Erythroblast (primary cell): ENCODE measurements at regions not wholly inside any gene's neighbourhood (a gene's known extent, or its start where the extent isn't known, plus 50 kb on each side); places are given as distances from the start of the nearest gene placed in this dataset.
"Not testable (repeated sequence)": the region's sequence is repeated elsewhere in the genome, so short reads cannot be mapped to it uniquely, and the experiment has no call there.

Experiments used
- DNase-seq, 2 experiments: peaks; one replicate each; lab custom pipeline; 2025; lab: John Stamatoyannopoulos, UW
- GATA1 ChIP-seq: IDR thresholded peaks from 2 replicates; pipeline ENCODE4 v1.6.1; 2011; ENCODE audit warnings: low read depth, mild to moderate bottlenecking, control low read depth, low read length, moderate library complexity
- POLR2A ChIP-seq: IDR thresholded peaks from 2 replicates; pipeline ENCODE4 v1.6.1; 2011; ENCODE audit warnings: mild to moderate bottlenecking, low read length

DNA sequence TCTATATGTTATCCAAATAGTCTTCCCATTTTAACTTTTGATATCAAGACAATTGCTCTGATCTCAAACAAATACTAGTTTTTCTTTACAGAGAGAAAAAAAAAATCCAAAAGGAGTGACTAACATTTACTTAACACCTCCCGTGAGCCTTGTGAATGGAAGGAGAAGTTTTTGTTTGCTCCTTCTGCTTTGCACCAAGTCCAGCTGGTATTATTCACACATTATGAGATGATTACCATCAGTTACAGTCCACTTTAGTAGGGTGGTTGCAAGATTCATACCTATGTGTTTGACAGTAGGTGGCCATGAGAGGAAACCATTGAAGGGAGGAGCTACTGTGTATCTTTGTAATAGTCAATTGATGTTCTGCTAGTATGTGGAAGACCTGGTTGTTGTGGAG lies 443.4 kb upstream of the ZP4 start:
- TF ChIP-seq POLR2A (no peak), GATA1 (no peak)
- no peak for DNase-seq

DNA sequence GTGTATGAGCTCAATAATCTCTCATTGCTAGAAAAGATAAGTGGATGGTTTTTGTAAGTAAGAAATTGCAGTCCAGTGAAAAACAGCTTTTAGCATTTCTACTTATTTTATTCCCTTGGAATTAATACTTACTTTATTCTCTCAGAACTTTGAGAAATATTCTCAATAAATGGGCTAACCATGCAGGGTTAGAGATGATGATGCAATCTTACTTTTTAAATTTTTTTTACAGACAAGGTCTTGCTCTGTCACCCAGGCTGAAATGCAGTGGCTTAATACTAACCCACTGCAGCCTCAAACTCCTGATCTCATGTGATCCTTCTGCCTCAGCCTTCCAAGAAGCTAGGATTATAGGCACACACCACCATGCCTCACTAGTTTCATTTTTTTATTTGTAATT lies 440.8 kb upstream of the ZP4 start:
- DNase-seq: no peak
- TF ChIP-seq GATA1 (no peak), POLR2A (no peak)

DNA sequence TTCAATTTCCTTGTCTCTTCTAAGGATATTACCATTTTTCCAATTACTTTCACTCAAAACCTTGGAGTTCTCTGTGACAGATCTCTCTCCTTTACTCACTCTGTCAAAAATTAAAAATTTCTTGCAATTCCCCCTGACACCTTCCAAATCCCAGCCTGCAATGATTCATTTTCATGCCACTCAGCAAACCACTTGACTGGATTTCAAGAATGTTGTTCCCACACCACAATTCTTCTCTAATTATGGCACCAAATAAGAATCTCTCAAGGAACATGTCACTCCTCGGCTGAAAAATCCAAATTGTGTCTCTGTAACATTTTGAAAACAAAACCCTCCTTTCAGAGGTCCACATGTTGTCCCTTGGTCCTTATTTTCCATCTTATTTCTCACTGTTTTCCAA lies 438.9 kb upstream of the ZP4 start:
- no peak for DNase-seq

DNA sequence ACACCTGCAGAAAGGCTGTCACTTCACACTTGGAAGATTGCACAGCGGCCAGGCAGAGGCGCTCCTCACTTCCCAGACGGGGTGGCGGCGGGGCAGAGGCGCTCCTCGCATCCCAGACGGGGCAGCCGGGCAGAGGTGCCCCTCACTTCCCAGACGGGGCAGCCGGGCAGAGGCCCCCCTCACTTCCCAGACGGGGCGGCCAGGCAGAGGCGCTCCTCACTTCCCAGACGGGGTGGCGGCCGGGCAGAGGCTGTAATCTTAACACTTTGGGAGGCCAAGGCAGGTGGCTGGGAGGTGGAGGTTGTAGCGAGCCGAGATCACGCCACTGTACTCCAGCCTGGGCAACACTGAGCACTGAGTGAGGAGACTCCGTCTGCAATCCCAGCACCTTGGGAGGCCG lies 436.3 kb upstream of the ZP4 start:
- DNase-seq: not testable (repeated sequence)

More for the DNA sequence above, 438.9 kb upstream of the ZP4 start:
- TF ChIP-seq GATA1: no peak

DNA sequence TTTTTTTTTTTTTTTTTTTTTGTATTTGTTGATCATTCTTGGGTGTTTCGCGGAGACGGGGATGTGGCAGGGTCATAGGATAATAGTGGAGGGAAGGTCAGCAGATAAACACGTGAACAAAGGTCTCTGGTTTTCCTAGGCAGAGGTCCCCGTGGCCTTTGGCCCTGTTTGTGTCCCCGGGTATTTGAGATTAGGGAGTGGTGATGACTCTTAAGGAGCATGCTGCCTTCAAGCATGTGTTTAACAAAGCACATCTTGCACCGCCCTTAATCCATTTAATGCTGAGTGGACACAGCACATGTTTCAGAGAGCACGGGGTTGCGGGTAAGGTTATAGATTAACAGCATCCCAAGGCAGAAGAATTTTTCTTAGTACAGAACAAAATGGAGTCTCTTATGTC lies 435.8 kb upstream of the ZP4 start:
- DNase-seq: not testable (repeated sequence)

DNA sequence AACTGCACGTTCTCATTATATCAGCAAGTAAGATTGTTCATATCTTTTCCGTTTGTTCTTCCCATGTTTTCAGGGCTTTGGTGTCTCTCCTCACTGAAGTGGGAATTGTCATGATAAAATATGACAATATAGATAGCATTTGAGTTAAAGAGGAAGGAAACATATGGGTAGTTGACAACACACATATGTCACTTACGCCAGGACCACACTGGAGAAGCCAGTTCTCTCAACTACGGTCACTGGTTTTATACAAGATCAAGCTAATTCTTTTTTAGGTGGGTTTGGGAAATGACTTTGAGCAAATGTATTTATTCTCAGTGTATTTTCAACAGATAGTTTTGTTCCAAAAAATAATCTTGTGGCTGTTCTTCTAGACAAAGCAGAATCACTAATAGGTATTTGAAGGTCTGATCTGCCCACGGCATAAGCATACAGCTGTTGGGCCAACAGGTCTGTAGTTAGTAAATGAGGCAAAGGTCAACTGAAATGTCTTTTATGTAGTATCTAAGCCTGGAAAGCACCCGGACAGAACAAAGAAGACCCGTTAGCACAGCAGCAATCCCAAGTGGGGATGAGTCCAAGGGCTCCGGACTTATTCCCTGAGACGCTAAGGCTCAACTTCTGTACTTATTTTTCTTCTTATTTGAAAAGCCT lies 433.6 kb upstream of the ZP4 start:
- no peak for DNase-seq
- no peak for TF ChIP-seq GATA1
- TF ChIP-seq POLR2A: no peak

DNA sequence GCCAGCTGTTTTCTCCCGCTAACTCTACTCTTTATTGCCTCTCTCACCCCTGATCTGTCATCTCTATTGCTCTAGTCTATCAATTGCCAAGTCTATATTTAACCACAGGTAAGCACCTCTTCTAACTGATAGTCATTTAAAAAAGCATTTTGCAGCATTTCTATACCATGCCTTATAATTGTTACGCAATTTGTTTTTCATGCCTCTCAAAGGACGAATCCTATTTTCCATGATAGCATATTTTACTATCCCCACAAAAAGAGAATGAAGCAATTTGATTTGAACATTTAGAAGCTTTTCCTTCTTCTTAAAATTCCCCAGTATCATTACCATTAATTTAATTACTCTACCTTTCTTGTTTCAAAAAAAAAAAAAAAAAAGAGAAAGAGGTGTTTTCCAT lies 432.8 kb upstream of the ZP4 start:
- TF ChIP-seq POLR2A: no peak
- no peak for TF ChIP-seq GATA1
- no peak for DNase-seq

DNA sequence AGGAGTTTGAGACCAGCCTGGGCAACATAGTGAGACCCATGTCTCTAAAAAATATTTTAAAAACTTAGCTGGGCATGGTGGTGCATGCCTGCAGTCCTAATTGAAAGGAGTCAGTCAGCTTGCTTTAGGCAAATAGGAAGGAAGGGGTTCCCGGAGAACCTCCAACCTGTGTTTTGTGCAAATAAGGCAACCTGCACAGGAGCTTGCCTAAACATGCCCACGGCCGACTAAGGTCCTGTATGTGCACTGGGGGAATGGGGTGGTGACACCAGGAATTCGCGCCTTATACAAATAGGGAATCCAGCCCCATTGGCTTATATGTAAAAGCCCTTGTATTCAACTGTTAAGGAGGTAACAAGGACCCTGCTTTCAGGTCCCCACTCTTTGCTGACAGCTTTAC lies 429.2 kb upstream of the ZP4 start:
- no peak for DNase-seq
- TF ChIP-seq POLR2A (no peak), GATA1 (no peak)

DNA sequence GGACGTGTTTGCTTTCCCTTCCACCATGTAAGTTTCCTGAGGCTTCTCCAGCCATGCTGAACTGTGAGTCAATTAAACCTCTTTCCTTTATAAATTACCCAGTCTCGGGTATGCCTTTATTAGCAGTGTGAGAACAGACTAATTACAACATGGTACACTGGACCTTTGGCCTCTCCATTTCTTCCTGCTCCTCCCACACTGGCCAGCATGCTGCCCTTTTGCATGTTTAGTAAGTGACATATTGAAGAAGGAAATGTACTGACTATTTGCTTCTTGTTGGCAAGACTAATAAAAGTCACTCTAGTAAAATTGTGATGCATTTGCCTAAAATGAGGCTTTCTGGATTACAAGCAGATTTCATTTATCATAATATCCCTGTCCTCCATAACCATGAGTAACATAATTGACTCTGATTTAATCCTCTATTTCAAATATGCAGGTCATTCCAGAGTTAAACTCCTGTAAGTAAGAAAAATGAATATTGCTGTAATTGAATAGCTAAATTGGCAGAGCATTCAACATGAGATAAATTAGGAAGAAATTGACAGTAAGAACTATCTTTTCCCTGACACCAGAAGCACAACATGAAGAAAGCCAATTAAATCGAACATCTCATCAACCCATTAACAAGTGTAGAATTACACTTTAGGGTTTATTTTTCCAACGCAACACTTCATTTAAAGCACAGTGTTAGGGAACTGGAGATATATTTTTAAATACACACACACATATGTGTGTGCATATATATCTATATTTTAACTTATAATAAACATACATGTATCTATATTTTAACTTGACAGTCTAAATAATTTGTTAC lies 427.8 kb upstream of the ZP4 start:
- TF ChIP-seq GATA1: no peak
- no peak for TF ChIP-seq POLR2A
- DNase-seq: no peak

DNA sequence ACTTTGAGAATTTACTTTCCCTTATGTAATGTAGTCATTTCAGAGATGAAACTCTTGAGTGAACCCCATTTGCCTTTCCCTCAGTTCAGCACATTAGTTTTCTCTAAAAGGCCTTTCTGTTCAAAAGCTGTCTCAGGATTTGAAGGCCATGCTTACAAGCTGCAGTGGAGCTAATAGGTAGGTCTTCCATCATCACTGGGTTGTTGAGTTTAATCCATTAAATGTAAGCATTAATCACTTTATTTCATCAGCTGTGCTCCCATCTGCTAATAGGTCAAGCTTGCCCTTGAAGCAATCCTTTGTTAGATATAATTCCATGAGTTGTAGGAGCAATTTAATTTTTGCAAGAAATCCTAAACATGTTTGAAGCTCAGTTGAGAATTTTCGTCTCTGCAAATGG lies 422.2 kb upstream of the ZP4 start:
- no peak for TF ChIP-seq POLR2A
- TF ChIP-seq GATA1: no peak
- no peak for DNase-seq

DNA sequence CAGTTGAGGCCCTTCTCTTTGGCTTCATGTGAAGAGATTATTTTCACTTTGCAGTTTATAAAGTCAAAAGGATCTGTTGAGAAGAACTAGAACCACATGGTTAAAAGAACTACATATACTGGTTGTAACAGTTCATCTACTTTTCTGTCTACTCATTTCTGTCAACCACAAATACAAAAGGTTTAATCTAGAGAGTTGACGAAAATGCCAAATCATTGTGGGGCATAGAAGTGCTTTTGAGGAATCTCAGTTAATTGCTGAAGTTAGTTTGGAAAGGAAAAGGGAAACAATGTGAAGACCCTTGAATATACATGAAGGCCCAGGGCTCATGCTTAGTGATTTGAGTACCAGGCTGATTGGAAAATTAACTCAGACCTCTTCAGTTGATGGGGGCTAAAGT lies 415.7 kb upstream of the ZP4 start:
- TF ChIP-seq GATA1 (no peak), POLR2A (no peak)
- no peak for DNase-seq

DNA sequence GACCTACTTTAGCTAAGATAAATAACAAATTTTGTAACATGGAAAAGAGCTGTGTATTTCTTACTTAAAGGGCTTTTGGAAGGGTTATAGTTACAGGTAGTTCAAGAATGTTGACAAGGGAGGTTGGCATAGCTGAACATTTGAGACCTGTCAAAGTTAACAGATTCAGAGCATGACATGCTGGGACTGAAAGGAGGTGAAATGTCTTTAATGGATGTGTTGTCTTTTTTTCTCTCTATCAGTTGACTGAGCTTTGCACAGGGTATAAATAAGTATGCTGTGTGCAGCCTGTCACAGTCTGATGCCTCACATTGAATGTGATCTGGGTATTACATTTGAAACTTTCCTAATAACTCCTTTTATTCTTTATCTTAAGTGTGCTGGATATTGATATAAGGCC lies 411.9 kb upstream of the ZP4 start:
- TF ChIP-seq GATA1: no peak
- no peak for TF ChIP-seq POLR2A
- no peak for DNase-seq

DNA sequence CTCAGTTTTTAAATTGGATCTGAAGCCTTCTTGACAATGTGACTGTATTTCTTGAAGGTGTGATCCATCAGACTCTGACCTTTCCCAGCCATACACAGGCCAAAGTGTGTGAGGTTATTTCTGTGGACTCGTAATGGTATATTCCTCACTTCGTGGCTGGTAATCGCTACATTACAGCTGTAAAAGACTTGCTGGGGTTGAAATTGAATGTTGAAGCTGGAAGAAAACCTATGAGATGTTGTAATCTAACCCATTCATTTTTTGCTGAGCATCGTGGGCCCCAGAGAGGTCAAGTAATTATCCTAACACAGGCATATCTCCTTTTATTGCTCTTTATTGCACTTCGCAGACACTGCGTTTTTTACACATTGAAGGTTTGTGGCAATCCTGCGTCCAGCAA lies 405.6 kb upstream of the ZP4 start:
- no peak for DNase-seq
- TF ChIP-seq GATA1 (no peak), POLR2A (no peak)

DNA sequence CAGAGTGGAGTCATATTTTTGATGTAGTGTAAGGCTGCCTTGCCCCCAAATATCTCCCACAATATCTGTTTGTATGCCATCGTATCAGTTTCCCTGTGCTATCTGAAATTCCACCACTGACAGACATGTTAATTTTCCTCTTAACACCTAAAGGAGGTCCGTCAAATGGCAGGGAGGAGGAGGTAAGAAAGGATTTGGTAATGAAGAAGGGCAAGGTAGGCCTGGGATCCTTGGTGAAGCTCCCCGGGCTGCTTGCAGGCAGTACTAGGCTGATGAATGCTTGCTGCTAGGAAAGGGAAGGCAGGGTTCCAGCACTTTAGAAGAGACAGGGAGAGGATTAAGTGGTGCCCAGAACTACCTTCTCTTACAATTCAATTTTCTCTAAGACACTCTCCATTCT lies 402.4 kb upstream of the ZP4 start:
- no peak for DNase-seq
- no peak for TF ChIP-seq GATA1
- no peak for TF ChIP-seq POLR2A

DNA sequence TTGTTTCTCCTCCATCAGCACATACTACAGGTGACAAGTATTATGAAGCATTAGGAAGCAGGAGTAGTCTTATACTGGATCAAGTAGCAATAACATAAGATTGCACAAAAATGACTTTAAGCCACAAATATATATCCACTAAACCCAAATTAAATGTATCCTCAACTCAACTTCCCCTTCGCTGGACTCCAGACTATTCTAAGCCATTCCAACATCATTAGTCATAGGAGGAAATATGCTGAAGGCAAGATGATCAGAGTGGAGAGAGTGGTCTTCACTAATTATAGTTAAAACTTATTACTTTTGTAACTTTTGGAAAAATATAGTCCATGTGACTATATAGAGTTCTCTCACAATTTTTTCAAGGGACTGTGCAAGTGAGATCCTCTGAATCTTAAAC lies 390.7 kb upstream of the ZP4 start:
- TF ChIP-seq GATA1 (no peak), POLR2A (no peak)
- no peak for DNase-seq
